ENCODE measurements at regions not wholly inside any gene's neighbourhood (a gene's known extent, or its start where the extent isn't known, plus 50 kb on each side); places are given as distances from the start of the nearest gene placed in this dataset.
"Not testable (repeated sequence)": the region's sequence is repeated elsewhere in the genome, so short reads cannot be mapped to it uniquely, and the experiment has no call there.

- no peak for FAIRE-seq
These were observed 65.4 kb upstream of the HAND1 start for GRCh38 chr5:154543380-154543779.

- no peak for FAIRE-seq
These were observed 64.6 kb upstream of the HAND1 start for GRCh38 chr5:154542581-154542980.

- no peak for FAIRE-seq
These were observed 64.0 kb upstream of the HAND1 start for GRCh38 chr5:154542000-154542399.

- FAIRE-seq, result no peak
These were observed 63.5 kb upstream of the HAND1 start for GRCh38 chr5:154541553-154541952.

- FAIRE-seq, result no peak
These were observed 62.6 kb upstream of the HAND1 start for GRCh38 chr5:154540600-154540999.

- FAIRE-seq, result no peak
These were observed 60.5 kb upstream of the HAND1 start for GRCh38 chr5:154538492-154538891.

- FAIRE-seq, result not testable (repeated sequence)
These were observed 58.4 kb upstream of the HAND1 start for GRCh38 chr5:154536439-154536838.

- no peak for FAIRE-seq
These were observed 57.5 kb upstream of the HAND1 start for GRCh38 chr5:154535535-154535934.

- no peak for FAIRE-seq
These were observed 56.5 kb upstream of the HAND1 start for GRCh38 chr5:154534457-154535050.

- FAIRE-seq, result no peak
These were observed 51.3 kb upstream of the HAND1 start for GRCh38 chr5:154529282-154529681.

- FAIRE-seq, result no peak
These were observed 50.1 kb upstream of the HAND1 start for GRCh38 chr5:154528005-154528594.

Data from islet of Langerhans (tissue), 1 donor.